ENCODE measurements at regions not wholly inside any gene's neighbourhood (a gene's known extent, or its start where the extent isn't known, plus 50 kb on each side); places are given as distances from the start of the nearest gene placed in this dataset.

- no peak for TF ChIP-seq CTCF (IDR thresholded peaks at IDR 0.05)
- TF ChIP-seq ZFX (IDR thresholded peaks at IDR 0.05; ENCODE audit: borderline replicate concordance), result no peak
Measured at GRCh38 chr5:164885179-164885578, 1379.8 kb downstream of the MAT2B start.
